ENCODE measurements at regions not wholly inside any gene's neighbourhood (a gene's known extent, or its start where the extent isn't known, plus 50 kb on each side); places are given as distances from the start of the nearest gene placed in this dataset.
"Not testable (repeated sequence)": the region's sequence is repeated elsewhere in the genome, so short reads cannot be mapped to it uniquely, and the experiment has no call there.

DNA sequence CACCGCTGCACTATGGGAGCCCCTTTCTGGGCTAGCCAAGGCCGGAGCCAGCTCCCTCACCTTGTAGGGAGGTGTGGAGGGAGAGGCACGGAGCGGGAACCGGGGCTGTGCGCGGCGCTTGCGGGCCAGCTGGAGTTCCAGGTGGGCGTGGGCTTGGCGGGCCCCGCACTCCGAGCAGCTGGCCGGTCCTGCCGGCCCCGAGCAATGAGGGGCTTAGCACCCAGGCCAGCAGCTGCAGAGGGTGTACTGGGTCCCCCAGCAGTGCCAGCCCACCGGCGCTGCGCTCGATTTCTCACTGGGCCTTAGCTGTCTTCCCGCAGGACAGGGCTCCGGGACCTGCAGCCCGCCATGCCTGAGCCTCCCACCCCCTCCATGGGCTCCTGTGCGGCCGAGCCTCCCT lies 53.3 kb upstream of the NID2 start:
- H3K27me3 ChIP-seq (ENCODE audit: control insufficient read depth, insufficient read depth, low read length); H3K4me3 ChIP-seq (ENCODE audit: low read depth, low read length); H3K27ac ChIP-seq (ENCODE audit: low read depth, low read length); H3K36me3 ChIP-seq (ENCODE audit: control insufficient read depth, insufficient read depth, low read length); H3K9me3 ChIP-seq (ENCODE audit: control insufficient read depth, insufficient read depth, low read depth, low read length); H3K9ac ChIP-seq (ENCODE audit: low read length): not testable (repeated sequence)
- peaks cover 16% of the 10 kb centered on the region for H3K4me1 ChIP-seq (ENCODE audit: control insufficient read depth, insufficient read depth, low read length)

DNA sequence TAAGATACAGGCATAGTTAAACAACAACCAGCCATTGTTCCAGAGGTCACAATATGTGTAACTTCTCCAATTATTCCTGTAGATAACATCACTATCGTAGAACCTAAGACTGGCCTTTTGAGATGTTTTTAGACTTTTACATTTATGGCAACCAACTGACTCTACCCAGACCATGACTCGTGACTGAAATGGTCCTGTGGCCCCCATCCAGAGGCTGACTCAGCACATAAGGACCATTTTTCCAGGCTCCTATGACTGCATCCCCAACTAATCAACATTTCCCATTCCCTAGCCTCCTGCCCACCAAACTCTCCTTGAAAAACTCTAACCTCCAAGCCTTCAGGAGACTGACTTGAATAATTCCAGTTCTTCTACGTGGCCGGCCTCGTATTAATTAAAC lies 52.6 kb upstream of the NID2 start:
- no peaks in the 10 kb centered on the region for H3K36me3 ChIP-seq (ENCODE audit: control insufficient read depth, insufficient read depth, low read length)
- no peak overlapping the region for H3K9ac ChIP-seq (ENCODE audit: low read length)
- no peak overlapping the region for H3K27ac ChIP-seq (ENCODE audit: low read depth, low read length)
- H3K9me3 ChIP-seq (ENCODE audit: control insufficient read depth, insufficient read depth, low read depth, low read length) = no peaks in the 10 kb centered on the region
- H3K27me3 ChIP-seq (ENCODE audit: control insufficient read depth, insufficient read depth, low read length) = no peaks in the 10 kb centered on the region
- peaks cover 16% of the 10 kb centered on the region for H3K4me1 ChIP-seq (ENCODE audit: control insufficient read depth, insufficient read depth, low read length)
- H3K4me3 ChIP-seq (ENCODE audit: low read depth, low read length) = no peak overlapping the region

DNA sequence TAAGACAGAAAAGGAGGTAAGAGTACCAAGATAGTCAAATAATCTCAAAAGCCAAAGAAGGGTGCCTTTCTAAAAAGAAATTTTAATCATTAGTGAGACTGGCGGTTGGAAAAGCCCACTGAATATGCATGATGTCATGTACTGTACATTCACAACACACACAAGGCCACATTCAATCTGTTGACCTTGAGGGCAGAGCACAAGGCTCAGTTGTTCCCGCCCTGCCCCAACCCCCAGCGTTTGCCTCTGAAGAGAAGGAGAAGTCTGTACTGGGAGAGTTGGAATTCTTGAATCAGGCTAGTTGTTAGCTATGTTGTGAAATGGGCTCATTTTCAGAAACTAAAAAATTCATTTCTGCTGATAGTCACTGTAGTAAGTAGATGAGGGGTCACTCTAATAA lies 50.2 kb upstream of the NID2 start:
- Histone ChIP-seq H3K36me3 (ENCODE audit: control insufficient read depth, insufficient read depth, low read length) (no peaks in the 10 kb centered on the region), H3K9ac (ENCODE audit: low read length) (no peak overlapping the region), H3K27ac (ENCODE audit: low read depth, low read length) (no peak overlapping the region), H3K4me1 (ENCODE audit: control insufficient read depth, insufficient read depth, low read length) (no peaks in the 10 kb centered on the region), H3K27me3 (ENCODE audit: control insufficient read depth, insufficient read depth, low read length) (no peaks in the 10 kb centered on the region), H3K4me3 (ENCODE audit: low read depth, low read length) (no peak overlapping the region), H3K9me3 (ENCODE audit: control insufficient read depth, insufficient read depth, low read depth, low read length) (no peaks in the 10 kb centered on the region)

Data from HUES6 (cell line).